ENCODE measurements at regions not wholly inside any gene's neighbourhood (a gene's known extent, or its start where the extent isn't known, plus 50 kb on each side); places are given as distances from the start of the nearest gene placed in this dataset.

DNA sequence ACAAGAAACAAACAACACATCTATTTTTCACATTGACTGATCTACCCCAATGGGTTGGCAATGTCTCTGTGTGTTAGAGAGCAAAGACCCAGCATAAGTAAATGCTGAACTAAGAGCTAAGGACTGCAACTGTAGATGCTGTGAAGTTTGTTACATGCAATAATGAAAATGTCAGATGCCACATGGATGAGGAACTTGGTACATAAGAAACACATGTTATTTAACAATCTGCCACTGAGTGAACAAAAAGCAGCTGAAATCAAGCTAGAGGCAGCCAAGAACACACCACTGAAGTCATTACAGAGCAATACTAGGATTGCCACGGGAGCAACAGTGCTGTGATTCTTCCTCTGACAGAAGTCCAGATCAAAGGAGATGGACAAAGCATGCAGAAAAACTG is 389.4 kb downstream of the CDH2 start:
- Histone ChIP-seq H3K27ac (ENCODE audit: low read depth in 1 of 3, low read length in 2 of 3) (no peak overlapping the region), H3K4me1 (ENCODE audit: control insufficient read depth in 3 of 3, insufficient read depth in 2 of 3, low read depth in 1 of 3, low read length in 2 of 3) (no peaks in the 10 kb centered on the region), H3K36me3 (ENCODE audit: control insufficient read depth in 3 of 3, insufficient read depth in 2 of 3, low read depth in 1 of 3, low read length in 3 of 3) (no peaks in the 10 kb centered on the region), H3K9me3 (ENCODE audit: control insufficient read depth in 2 of 2, insufficient read depth in 1 of 2, low read depth in 1 of 2, low read length in 1 of 2) (no peaks in the 10 kb centered on the region), H3K4me3 (ENCODE audit: low read depth in 1 of 3, low read length in 3 of 3) (no peak overlapping the region), H3K27me3 (ENCODE audit: control insufficient read depth in 3 of 3, insufficient read depth in 3 of 3, low read length in 3 of 3) (no peaks in the 10 kb centered on the region)
- DNase-seq (no peak), FAIRE-seq (no peak)
- WGBS, 3 donors: 30 to 55% (median 47%) methylated on average over 1 of the region's 1 CpG

GRCh38 chr18:27785815-27786471 is 391.0 kb downstream of the CDH2 start:
- no peaks in the 10 kb centered on the region for H3K27me3 ChIP-seq (ENCODE audit: control insufficient read depth in 3 of 3, insufficient read depth in 3 of 3, low read length in 3 of 3)
- no peak for DNase-seq
- no peak overlapping the region for H3K27ac ChIP-seq (ENCODE audit: low read depth in 1 of 3, low read length in 2 of 3)
- 87 to 88% (median 88%) methylated on average over 16 of the region's 16 CpGs for WGBS, 3 donors
- H3K36me3 ChIP-seq (ENCODE audit: control insufficient read depth in 3 of 3, insufficient read depth in 2 of 3, low read depth in 1 of 3, low read length in 3 of 3): no peaks in the 10 kb centered on the region
- FAIRE-seq: no peak
- no peaks in the 10 kb centered on the region for H3K4me1 ChIP-seq (ENCODE audit: control insufficient read depth in 3 of 3, insufficient read depth in 2 of 3, low read depth in 1 of 3, low read length in 2 of 3)
- H3K4me3 ChIP-seq (ENCODE audit: low read depth in 1 of 3, low read length in 3 of 3): no peak overlapping the region
- no peaks in the 10 kb centered on the region for H3K9me3 ChIP-seq (ENCODE audit: control insufficient read depth in 2 of 2, insufficient read depth in 1 of 2, low read depth in 1 of 2, low read length in 1 of 2)

- Histone ChIP-seq H3K4me3 (ENCODE audit: low read depth in 1 of 3, low read length in 3 of 3) (no peak overlapping the region), H3K4me1 (ENCODE audit: control insufficient read depth in 3 of 3, insufficient read depth in 2 of 3, low read depth in 1 of 3, low read length in 2 of 3) (no peaks in the 10 kb centered on the region), H3K36me3 (ENCODE audit: control insufficient read depth in 3 of 3, insufficient read depth in 2 of 3, low read depth in 1 of 3, low read length in 3 of 3) (no peaks in the 10 kb centered on the region), H3K9me3 (ENCODE audit: control insufficient read depth in 2 of 2, insufficient read depth in 1 of 2, low read depth in 1 of 2, low read length in 1 of 2) (no peaks in the 10 kb centered on the region), H3K27ac (ENCODE audit: low read depth in 1 of 3, low read length in 2 of 3) (no peak overlapping the region), H3K27me3 (ENCODE audit: control insufficient read depth in 3 of 3, insufficient read depth in 3 of 3, low read length in 3 of 3) (no peaks in the 10 kb centered on the region)
- WGBS, 3 donors: 84 to 92% (median 91%) methylated on average over 4 of the region's 4 CpGs
- DNase-seq (no peak), FAIRE-seq (no peak)
Observed at GRCh38 chr18:27780061-27780745, 396.7 kb downstream of the CDH2 start.

DNA sequence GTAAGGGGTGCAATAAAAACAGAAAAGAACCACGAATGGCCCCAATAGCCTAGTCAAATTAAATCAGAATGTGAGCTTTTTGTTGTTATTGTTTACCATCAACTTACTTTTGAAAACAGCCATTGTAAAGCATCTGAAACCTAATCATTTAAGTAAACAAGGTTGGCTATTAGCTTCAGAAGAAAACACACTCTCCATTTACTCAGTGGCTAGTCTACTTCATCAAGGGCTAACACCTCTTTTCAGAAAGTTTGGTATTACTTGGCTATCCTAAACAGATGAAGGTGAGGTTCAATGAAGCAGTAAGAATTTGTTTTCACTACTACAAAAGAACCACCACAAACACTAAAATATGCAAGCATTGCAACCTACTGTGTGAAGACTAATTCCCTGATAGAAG is 398.0 kb downstream of the CDH2 start:
- Histone ChIP-seq H3K27ac (ENCODE audit: low read depth in 1 of 3, low read length in 2 of 3) (no peak overlapping the region), H3K4me1 (ENCODE audit: control insufficient read depth in 3 of 3, insufficient read depth in 2 of 3, low read depth in 1 of 3, low read length in 2 of 3) (no peaks in the 10 kb centered on the region), H3K27me3 (ENCODE audit: control insufficient read depth in 3 of 3, insufficient read depth in 3 of 3, low read length in 3 of 3) (no peaks in the 10 kb centered on the region), H3K4me3 (ENCODE audit: low read depth in 1 of 3, low read length in 3 of 3) (no peak overlapping the region), H3K9me3 (ENCODE audit: control insufficient read depth in 2 of 2, insufficient read depth in 1 of 2, low read depth in 1 of 2, low read length in 1 of 2) (no peaks in the 10 kb centered on the region), H3K36me3 (ENCODE audit: control insufficient read depth in 3 of 3, insufficient read depth in 2 of 3, low read depth in 1 of 3, low read length in 3 of 3) (no peaks in the 10 kb centered on the region)
- FAIRE-seq (no peak), DNase-seq (no peak)
- 7 to 18% (median 8%) methylated on average over 1 of the region's 1 CpG for WGBS, 3 donors

DNA sequence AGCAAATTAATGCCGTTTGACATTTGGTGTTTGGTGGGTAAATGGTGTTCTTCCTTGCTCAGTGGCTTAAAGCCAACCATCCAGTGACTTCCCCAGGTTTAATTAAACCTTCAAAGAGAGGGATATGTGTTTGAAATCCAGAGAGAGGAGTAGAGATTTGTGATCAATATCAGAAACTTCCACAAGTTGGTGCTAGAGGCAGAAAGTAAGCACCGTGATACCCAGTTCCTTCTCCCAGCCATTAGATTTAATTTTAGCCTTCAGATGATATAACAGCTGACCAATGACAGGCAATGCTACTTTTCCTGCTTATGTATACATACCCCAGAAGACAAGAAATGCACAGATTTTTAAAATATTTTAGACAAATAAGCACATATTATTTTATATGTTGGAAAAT is 398.5 kb downstream of the CDH2 start:
- FAIRE-seq: no peak
- no peaks in the 10 kb centered on the region for H3K36me3 ChIP-seq (ENCODE audit: control insufficient read depth in 3 of 3, insufficient read depth in 2 of 3, low read depth in 1 of 3, low read length in 3 of 3)
- no peak overlapping the region for H3K27ac ChIP-seq (ENCODE audit: low read depth in 1 of 3, low read length in 2 of 3)
- H3K4me1 ChIP-seq (ENCODE audit: control insufficient read depth in 3 of 3, insufficient read depth in 2 of 3, low read depth in 1 of 3, low read length in 2 of 3): no peaks in the 10 kb centered on the region
- DNase-seq: no peak
- H3K4me3 ChIP-seq (ENCODE audit: low read depth in 1 of 3, low read length in 3 of 3): no peak overlapping the region
- no peaks in the 10 kb centered on the region for H3K27me3 ChIP-seq (ENCODE audit: control insufficient read depth in 3 of 3, insufficient read depth in 3 of 3, low read length in 3 of 3)
- H3K9me3 ChIP-seq (ENCODE audit: control insufficient read depth in 2 of 2, insufficient read depth in 1 of 2, low read depth in 1 of 2, low read length in 1 of 2): no peaks in the 10 kb centered on the region
- 0 to 3% (median 2%) methylated on average over 2 of the region's 2 CpGs for WGBS, 3 donors

- Histone ChIP-seq H3K27ac (ENCODE audit: low read depth in 1 of 3, low read length in 2 of 3) (no peak overlapping the region), H3K27me3 (ENCODE audit: control insufficient read depth in 3 of 3, insufficient read depth in 3 of 3, low read length in 3 of 3) (no peaks in the 10 kb centered on the region), H3K4me3 (ENCODE audit: low read depth in 1 of 3, low read length in 3 of 3) (no peak overlapping the region), H3K9me3 (ENCODE audit: control insufficient read depth in 2 of 2, insufficient read depth in 1 of 2, low read depth in 1 of 2, low read length in 1 of 2) (no peaks in the 10 kb centered on the region), H3K36me3 (ENCODE audit: control insufficient read depth in 3 of 3, insufficient read depth in 2 of 3, low read depth in 1 of 3, low read length in 3 of 3) (no peaks in the 10 kb centered on the region), H3K4me1 (ENCODE audit: control insufficient read depth in 3 of 3, insufficient read depth in 2 of 3, low read depth in 1 of 3, low read length in 2 of 3) (no peaks in the 10 kb centered on the region)
- no peak for FAIRE-seq
- no peak for DNase-seq
- 55 to 73% (median 58%) methylated on average over 5 of the region's 5 CpGs for WGBS, 3 donors
Observed at GRCh38 chr18:27772081-27772480, 404.8 kb downstream of the CDH2 start.

DNA sequence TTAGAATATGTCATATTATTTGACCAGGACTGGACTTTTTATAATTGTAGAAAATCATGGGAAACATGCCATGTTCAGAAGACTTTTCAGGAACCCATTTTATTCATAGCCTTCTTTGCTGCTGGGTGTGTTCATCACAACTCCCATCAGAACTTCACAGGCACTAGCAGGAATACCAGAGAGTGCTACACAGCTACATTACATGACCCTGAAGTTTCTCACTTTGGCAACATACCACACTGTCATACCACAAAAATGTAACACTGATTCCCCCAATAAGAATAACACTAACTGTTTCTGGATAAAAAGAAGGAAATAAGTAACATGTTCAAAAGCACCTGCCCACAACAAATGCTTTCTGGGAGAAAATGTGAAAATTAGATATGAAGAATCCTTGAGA is 405.4 kb downstream of the CDH2 start:
- H3K4me3 ChIP-seq (ENCODE audit: low read depth in 1 of 3, low read length in 3 of 3): no peak overlapping the region
- no peaks in the 10 kb centered on the region for H3K9me3 ChIP-seq (ENCODE audit: control insufficient read depth in 2 of 2, insufficient read depth in 1 of 2, low read depth in 1 of 2, low read length in 1 of 2)
- no peaks in the 10 kb centered on the region for H3K4me1 ChIP-seq (ENCODE audit: control insufficient read depth in 3 of 3, insufficient read depth in 2 of 3, low read depth in 1 of 3, low read length in 2 of 3)
- H3K27ac ChIP-seq (ENCODE audit: low read depth in 1 of 3, low read length in 2 of 3): no peak overlapping the region
- no peaks in the 10 kb centered on the region for H3K36me3 ChIP-seq (ENCODE audit: control insufficient read depth in 3 of 3, insufficient read depth in 2 of 3, low read depth in 1 of 3, low read length in 3 of 3)
- H3K27me3 ChIP-seq (ENCODE audit: control insufficient read depth in 3 of 3, insufficient read depth in 3 of 3, low read length in 3 of 3): no peaks in the 10 kb centered on the region
- FAIRE-seq (no peak), DNase-seq (no peak)

- no peaks in the 10 kb centered on the region for H3K27me3 ChIP-seq (ENCODE audit: control insufficient read depth in 3 of 3, insufficient read depth in 3 of 3, low read length in 3 of 3)
- H3K27ac ChIP-seq (ENCODE audit: low read depth in 1 of 3, low read length in 2 of 3): no peak overlapping the region
- 18 to 47% (median 34%) methylated on average over 1 of the region's 1 CpG for WGBS, 3 donors
- no peaks in the 10 kb centered on the region for H3K36me3 ChIP-seq (ENCODE audit: control insufficient read depth in 3 of 3, insufficient read depth in 2 of 3, low read depth in 1 of 3, low read length in 3 of 3)
- no peaks in the 10 kb centered on the region for H3K4me1 ChIP-seq (ENCODE audit: control insufficient read depth in 3 of 3, insufficient read depth in 2 of 3, low read depth in 1 of 3, low read length in 2 of 3)
- FAIRE-seq (no peak), DNase-seq (no peak)
- H3K4me3 ChIP-seq (ENCODE audit: low read depth in 1 of 3, low read length in 3 of 3): no peak overlapping the region
- no peaks in the 10 kb centered on the region for H3K9me3 ChIP-seq (ENCODE audit: control insufficient read depth in 2 of 2, insufficient read depth in 1 of 2, low read depth in 1 of 2, low read length in 1 of 2)
Observed at GRCh38 chr18:27769152-27769551, 407.8 kb downstream of the CDH2 start.

- H3K27ac ChIP-seq (ENCODE audit: low read depth in 1 of 3, low read length in 2 of 3): no peak overlapping the region
- H3K4me3 ChIP-seq (ENCODE audit: low read depth in 1 of 3, low read length in 3 of 3): no peak overlapping the region
- FAIRE-seq: no peak
- H3K27me3 ChIP-seq (ENCODE audit: control insufficient read depth in 3 of 3, insufficient read depth in 3 of 3, low read length in 3 of 3): no peaks in the 10 kb centered on the region
- no peak for DNase-seq
- 61 to 76% (median 71%) methylated on average over 1 of the region's 1 CpG for WGBS, 3 donors
- no peaks in the 10 kb centered on the region for H3K36me3 ChIP-seq (ENCODE audit: control insufficient read depth in 3 of 3, insufficient read depth in 2 of 3, low read depth in 1 of 3, low read length in 3 of 3)
- no peaks in the 10 kb centered on the region for H3K9me3 ChIP-seq (ENCODE audit: control insufficient read depth in 2 of 2, insufficient read depth in 1 of 2, low read depth in 1 of 2, low read length in 1 of 2)
- no peaks in the 10 kb centered on the region for H3K4me1 ChIP-seq (ENCODE audit: control insufficient read depth in 3 of 3, insufficient read depth in 2 of 3, low read depth in 1 of 3, low read length in 2 of 3)
Observed at GRCh38 chr18:27763936-27764335, 413.0 kb downstream of the CDH2 start.

Data from small intestine (tissue), 7 donors.